H9 (cell line): ENCODE measurements at regions not wholly inside any gene's neighbourhood (a gene's known extent, or its start where the extent isn't known, plus 50 kb on each side); places are given as distances from the start of the nearest gene placed in this dataset.

ENCODE experiments used
- DNase-seq: peaks from one replicate; pipeline ENCODE4 v3.0.0-alpha.2; 2017
- H2AFZ ChIP-seq: one replicate; pipeline ENCODE4 v1.6.1; 2013; ENCODE audit warnings: mild to moderate bottlenecking, low read length, control low read depth, moderate library complexity
- H2AK5ac ChIP-seq: 2 replicates; pipeline ENCODE4 v1.6.1; 2013; ENCODE audit warnings: low read length, control low read depth, mixed read lengths; ENCODE audit not compliant: insufficient read length
- H2BK120ac ChIP-seq: one replicate; pipeline ENCODE4 v1.6.1; 2013; ENCODE audit warnings: low read depth, mild to moderate bottlenecking, low read length, control low read depth, inconsistent platforms; ENCODE audit not compliant: poor library complexity, severe bottlenecking
- H2BK12ac ChIP-seq: 2 replicates; pipeline ENCODE4 v1.6.1; 2013; ENCODE audit warnings: low read length, control low read depth, mixed read lengths, low read depth; ENCODE audit not compliant: insufficient read length
- H2BK15ac ChIP-seq: 2 replicates; pipeline ENCODE4 v1.6.1; 2013; ENCODE audit warnings: low read depth, low read length, control low read depth
- H2BK20ac ChIP-seq: one replicate; pipeline ENCODE4 v1.6.1; 2013; ENCODE audit warnings: low read depth, mild to moderate bottlenecking, low read length, control low read depth, inconsistent platforms; ENCODE audit not compliant: poor library complexity, severe bottlenecking
- H2BK5ac ChIP-seq: 2 replicates; pipeline ENCODE4 v1.6.1; 2013; ENCODE audit warnings: low read length, control low read depth, mixed read lengths; ENCODE audit not compliant: insufficient read length
- H3K14ac ChIP-seq: 2 replicates; pipeline ENCODE4 v1.6.1; 2013; ENCODE audit warnings: low read length, control low read depth; ENCODE audit not compliant: insufficient read depth
- H3K18ac ChIP-seq: 2 replicates; pipeline ENCODE4 v1.6.1; 2013; ENCODE audit warnings: low read depth, mild to moderate bottlenecking, mixed read lengths, low read length, control low read depth; ENCODE audit not compliant: insufficient read length
- H3K23ac ChIP-seq: 2 replicates; pipeline ENCODE4 v1.6.1; 2013; ENCODE audit warnings: low read length, control low read depth, mixed read lengths, low read depth; ENCODE audit not compliant: insufficient read length
- H3K23me2 ChIP-seq: 2 replicates; pipeline ENCODE4 v1.6.1; 2013; ENCODE audit warnings: low read depth, mild to moderate bottlenecking, mixed read lengths, low read length, control low read depth; ENCODE audit not compliant: insufficient read length, poor library complexity, severe bottlenecking
- H3K27ac ChIP-seq: 2 replicates; pipeline ENCODE4 v1.5.1; 2013; ENCODE audit warnings: low read length, control low read depth, mixed read lengths, low read depth; ENCODE audit not compliant: insufficient read length
- H3K27me3 ChIP-seq: 2 replicates; pipeline ENCODE4 v1.6.1; 2013; ENCODE audit warnings: low read length, control low read depth, inconsistent platforms; ENCODE audit not compliant: insufficient read depth
- H3K4ac ChIP-seq: 2 replicates; pipeline ENCODE4 v1.6.1; 2013; ENCODE audit warnings: low read depth, mild to moderate bottlenecking, control low read depth, inconsistent platforms, low read length, moderate library complexity
- H3K4me1 ChIP-seq: 2 replicates; pipeline ENCODE4 v1.6.1; 2013; ENCODE audit warnings: low read length, control low read depth, inconsistent platforms; ENCODE audit not compliant: insufficient read depth
- H3K4me2 ChIP-seq: 2 replicates; pipeline ENCODE4 v1.6.1; 2013; ENCODE audit warnings: low read length, control low read depth, mixed read lengths; ENCODE audit not compliant: insufficient read length, insufficient read depth
- H3K56ac ChIP-seq: 2 replicates; pipeline ENCODE4 v1.6.1; 2013; ENCODE audit warnings: low read depth, mild to moderate bottlenecking, mixed read lengths, low read length, control low read depth; ENCODE audit not compliant: insufficient read length
- H3K79me1 ChIP-seq: 2 replicates; pipeline ENCODE4 v1.6.1; 2013; ENCODE audit warnings: low read depth, mild to moderate bottlenecking, moderate library complexity, low read length, control low read depth, inconsistent platforms; ENCODE audit not compliant: insufficient read depth, poor library complexity, severe bottlenecking
- H3K79me2 ChIP-seq: 2 replicates; pipeline ENCODE4 v1.6.1; 2013; ENCODE audit warnings: low read length, control low read depth, inconsistent platforms; ENCODE audit not compliant: insufficient read depth
- H3K9ac ChIP-seq: 2 replicates; pipeline ENCODE4 v1.6.1; 2013; ENCODE audit warnings: low read length, control low read depth, mixed read lengths; ENCODE audit not compliant: insufficient read length; ENCODE audit errors: extremely low read depth
- H3K9me3 ChIP-seq: one replicate; pipeline ENCODE4 v1.6.1; 2013; ENCODE audit warnings: low read depth, low read length, inconsistent platforms; ENCODE audit not compliant: control insufficient read depth
- H3T11ph ChIP-seq: one replicate; pipeline ENCODE4 v1.6.1; 2013; ENCODE audit warnings: mild to moderate bottlenecking, low read length, control low read depth, inconsistent platforms
- H4K20me1 ChIP-seq: one replicate; pipeline ENCODE4 v1.6.1; 2013; ENCODE audit not compliant: control insufficient read depth, insufficient read length, insufficient read depth
- H4K5ac ChIP-seq: 2 replicates; pipeline ENCODE4 v1.6.1; 2013; ENCODE audit warnings: low read depth, mild to moderate bottlenecking, mixed read lengths, low read length, control low read depth; ENCODE audit not compliant: insufficient read length
- H4K8ac ChIP-seq: replicated peaks from 2 replicates; pipeline ENCODE4 v1.6.1; 2013; ENCODE audit warnings: low read length, control low read depth, mixed read lengths, low read depth; ENCODE audit not compliant: insufficient read length
- H4K91ac ChIP-seq: 2 replicates; pipeline ENCODE4 v1.6.1; 2013; ENCODE audit warnings: low read depth, mild to moderate bottlenecking, moderate library complexity, mixed read lengths, low read length, control low read depth; ENCODE audit not compliant: insufficient read length
- H3K27ac Mint-ChIP-seq, 3 experiments: 2 replicates in 2 of 3; 3 replicates in 1 of 3; pipeline ENCODE4 v1.8.0; 2020 to 2021; ENCODE audit warnings: mixed read lengths in 3 of 3, mild to moderate bottlenecking in 1 of 3, moderate library complexity in 1 of 3
- H3K27me3 Mint-ChIP-seq: 2 replicates; pipeline ENCODE4 v1.8.0; 2021; ENCODE audit warnings: low read depth, mild to moderate bottlenecking, moderate library complexity, mixed read lengths
- H3K36me3 Mint-ChIP-seq, 3 experiments: 2 replicates in 2 of 3; 3 replicates in 1 of 3; pipeline ENCODE4 v1.8.0; 2020 to 2021; ENCODE audit warnings: low read depth in 3 of 3, mixed read lengths in 3 of 3; ENCODE audit not compliant: insufficient read depth in 1 of 3
- H3K4me1 Mint-ChIP-seq, 2 experiments: 2 replicates each; pipeline ENCODE4 v1.8.0; 2020; ENCODE audit warnings: mixed read lengths in 2 of 2
- H3K4me3 Mint-ChIP-seq, 2 experiments: 2 replicates in 1 of 2; 3 replicates in 1 of 2; pipeline ENCODE4 v1.8.0; 2020 to 2021; ENCODE audit warnings: mild to moderate bottlenecking in 2 of 2, mixed read lengths in 2 of 2, moderate library complexity in 1 of 2
- H3K9me3 Mint-ChIP-seq, 2 experiments: 2 replicates in 1 of 2; 3 replicates in 1 of 2; pipeline ENCODE4 v1.8.0; 2020; ENCODE audit warnings: mild to moderate bottlenecking in 2 of 2, mixed read lengths in 2 of 2, moderate library complexity in 1 of 2
- CTCF ChIP-seq: fragments of 200-600 bp; sonication (generic); conservative IDR thresholded peaks from 3 replicates; pipeline ENCODE4 v1.8.0; 2021; ENCODE audit warnings: antibody characterized with exemption, mild to moderate bottlenecking
- WGBS: extraction: QIAGEN DNeasy Blood & Tissue Kit; methylation state at CpG from one replicate; pipeline ENCODE4 v1.1.7; 2013; ENCODE audit warnings: missing lambda C conversion rate, low lambda C conversion rate, mixed read lengths; ENCODE audit not compliant: insufficient read length; ENCODE audit errors: extremely low coverage; 5-methylcytosine and 5-hydroxymethylcytosine counted together

- Mint-ChIP-seq H3K9me3 (no peaks in the 10 kb centered on the region), H3K4me3 (no peak overlapping the region), H3K27me3 (peaks cover 1% of the 10 kb centered on the region; the same call in 1 of the 2 replicates), H3K36me3 (no peaks in the 10 kb centered on the region), H3K4me1 (no peaks in the 10 kb centered on the region), H3K27ac (no peak overlapping the region)
- Histone ChIP-seq H3K9me3 (peaks cover under 1% of the 10 kb centered on the region), H3K56ac (no peak overlapping the region), H3K4me1 (no peaks in the 10 kb centered on the region), H3K79me2 (no peaks in the 10 kb centered on the region), H3K27ac (no peak overlapping the region), H3K27me3 (no peaks in the 10 kb centered on the region), H3K18ac (no peak overlapping the region), H2BK5ac (no peak overlapping the region), H3T11ph (no peak overlapping the region), H3K4me2 (no peak overlapping the region), H2BK12ac (no peak overlapping the region), H3K9ac (no peak overlapping the region), H2BK15ac (no peak overlapping the region), H4K91ac (no peak overlapping the region), H3K23ac (no peak overlapping the region), H2AFZ (no peak overlapping the region), H2BK20ac (no peak overlapping the region), H4K20me1 (no peaks in the 10 kb centered on the region), H3K79me1 (no peaks in the 10 kb centered on the region), H4K8ac (no peak overlapping the region), H3K14ac (no peak overlapping the region), H4K5ac (no peak overlapping the region), H2BK120ac (no peak overlapping the region), H3K23me2 (no peaks in the 10 kb centered on the region), H3K4ac (no peak overlapping the region), H2AK5ac (no peak overlapping the region)
- TF ChIP-seq CTCF = no peak
- WGBS = no CpG with 5 or more reads among the region's 9 CpGs
- no peak for DNase-seq
These were observed 330.0 kb downstream of the ETAA1 start for GRCh38 chr2:67727131-67727530.
